Amygdala (tissue), 56 donors: ENCODE measurements at regions not wholly inside any gene's neighbourhood (a gene's known extent, or its start where the extent isn't known, plus 50 kb on each side); places are given as distances from the start of the nearest gene placed in this dataset.
A peak's percentile ranks its signal among the peaks of the same experiment; 100 is the strongest.

Experiments used
- DNase-seq, 56 donors: peaks; one replicate each; lab custom pipeline; 2025; lab: John Stamatoyannopoulos, UW

- no peak for DNase-seq
These were observed 295.3 kb upstream of the RGS6 start for GRCh38 chr14:71636820-71637471.

GRCh38 chr14:71638523-71639196, 293.6 kb upstream of the RGS6 start:
- DNase-seq: no peak

- no peak for DNase-seq
These were observed 289.5 kb upstream of the RGS6 start for GRCh38 chr14:71642715-71643114.

- no peak for DNase-seq
These were observed 286.6 kb upstream of the RGS6 start for GRCh38 chr14:71645656-71646055.

- DNase-seq: no peak
These were observed 285.7 kb upstream of the RGS6 start for GRCh38 chr14:71646518-71646917.

GRCh38 chr14:71647086-71647784, 285.0 kb upstream of the RGS6 start:
- DNase-seq: no peak

- DNase-seq: no peak
These were observed 283.5 kb upstream of the RGS6 start for GRCh38 chr14:71648725-71649124.

GRCh38 chr14:71650187-71650755, 282.0 kb upstream of the RGS6 start:
- DNase-seq: no peak

GRCh38 chr14:71651228-71651627, 281.0 kb upstream of the RGS6 start:
- DNase-seq: peak in 4 of 56 donors; percentile 6 to 19 (median 10)

- no peak for DNase-seq
These were observed 279.9 kb upstream of the RGS6 start for GRCh38 chr14:71652368-71652767.

GRCh38 chr14:71654810-71655209, 277.4 kb upstream of the RGS6 start:
- no peak for DNase-seq

- DNase-seq: no peak
These were observed 273.9 kb upstream of the RGS6 start for GRCh38 chr14:71658261-71658860.

- no peak for DNase-seq
These were observed 273.1 kb upstream of the RGS6 start for GRCh38 chr14:71659159-71659558.

GRCh38 chr14:71661441-71661840, 270.8 kb upstream of the RGS6 start:
- no peak for DNase-seq

GRCh38 chr14:71662291-71662790, 269.9 kb upstream of the RGS6 start:
- DNase-seq: no peak

- no peak for DNase-seq
These were observed 267.1 kb upstream of the RGS6 start for GRCh38 chr14:71665157-71665556.

GRCh38 chr14:71665781-71666180, 266.4 kb upstream of the RGS6 start:
- DNase-seq: no peak

GRCh38 chr14:71666571-71667145, 265.6 kb upstream of the RGS6 start:
- no peak for DNase-seq

GRCh38 chr14:71668186-71668912, 263.9 kb upstream of the RGS6 start:
- no peak for DNase-seq

- no peak for DNase-seq
These were observed 259.6 kb upstream of the RGS6 start for GRCh38 chr14:71672596-71672995.
